HG02840 (cell line): ENCODE measurements at regions not wholly inside any gene's neighbourhood (a gene's known extent, or its start where the extent isn't known, plus 50 kb on each side); places are given as distances from the start of the nearest gene placed in this dataset.

Source experiments
- ATAC-seq: cut with Tn5 transposase; IDR thresholded peaks from one replicate; pipeline ENCODE4 v1.9.1; 2021; ENCODE audit warnings: mild to moderate bottlenecking, moderate library complexity, moderate number of reproducible peaks; ENCODE audit not compliant: unreplicated experiment, low FRiP score

- no peak for ATAC-seq
These were observed 177.5 kb upstream of the GATA6 start for GRCh38 chr18:21991886-21992285.

- no peak for ATAC-seq
These were observed 173.0 kb upstream of the GATA6 start for GRCh38 chr18:21996351-21996826.

- no peak for ATAC-seq
These were observed 171.9 kb upstream of the GATA6 start for GRCh38 chr18:21997207-21998143.

- no peak for ATAC-seq
These were observed 170.9 kb upstream of the GATA6 start for GRCh38 chr18:21998486-21998885.

GRCh38 chr18:22001912-22002487 is 167.4 kb upstream of the GATA6 start:
- no peak for ATAC-seq

- no peak for ATAC-seq
These were observed 164.1 kb upstream of the GATA6 start for GRCh38 chr18:22005191-22005841.

GRCh38 chr18:22006458-22006857 is 162.9 kb upstream of the GATA6 start:
- no peak for ATAC-seq

- no peak for ATAC-seq
These were observed 160.1 kb upstream of the GATA6 start for GRCh38 chr18:22009242-22009641.

GRCh38 chr18:22013993-22014392 is 155.4 kb upstream of the GATA6 start:
- ATAC-seq = no peak

- ATAC-seq = no peak
These were observed 154.2 kb upstream of the GATA6 start for GRCh38 chr18:22015156-22015555.

- ATAC-seq = no peak
These were observed 151.0 kb upstream of the GATA6 start for GRCh38 chr18:22018366-22018765.

GRCh38 chr18:22019193-22019592 is 150.2 kb upstream of the GATA6 start:
- no peak for ATAC-seq

GRCh38 chr18:22020127-22020866 is 149.1 kb upstream of the GATA6 start:
- ATAC-seq = no peak

GRCh38 chr18:22020867-22021370 is 148.5 kb upstream of the GATA6 start:
- ATAC-seq = no peak

GRCh38 chr18:22021701-22022100 is 147.7 kb upstream of the GATA6 start:
- no peak for ATAC-seq

- ATAC-seq = no peak
These were observed 144.5 kb upstream of the GATA6 start for GRCh38 chr18:22024924-22025323.

- no peak for ATAC-seq
These were observed 143.0 kb upstream of the GATA6 start for GRCh38 chr18:22026362-22026761.

GRCh38 chr18:22026889-22027288 is 142.5 kb upstream of the GATA6 start:
- no peak for ATAC-seq

- no peak for ATAC-seq
These were observed 137.8 kb upstream of the GATA6 start for GRCh38 chr18:22031611-22032010.

- no peak for ATAC-seq
These were observed 136.9 kb upstream of the GATA6 start for GRCh38 chr18:22032392-22032961.
